RPMI7951 (cell line): ENCODE measurements at regions not wholly inside any gene's neighbourhood (a gene's known extent, or its start where the extent isn't known, plus 50 kb on each side); places are given as distances from the start of the nearest gene placed in this dataset.

Experiments
- DNase-seq: peaks from one replicate; pipeline ENCODE4 v3.0.0-alpha.2; 2012; ENCODE audit warnings: low read depth

DNA sequence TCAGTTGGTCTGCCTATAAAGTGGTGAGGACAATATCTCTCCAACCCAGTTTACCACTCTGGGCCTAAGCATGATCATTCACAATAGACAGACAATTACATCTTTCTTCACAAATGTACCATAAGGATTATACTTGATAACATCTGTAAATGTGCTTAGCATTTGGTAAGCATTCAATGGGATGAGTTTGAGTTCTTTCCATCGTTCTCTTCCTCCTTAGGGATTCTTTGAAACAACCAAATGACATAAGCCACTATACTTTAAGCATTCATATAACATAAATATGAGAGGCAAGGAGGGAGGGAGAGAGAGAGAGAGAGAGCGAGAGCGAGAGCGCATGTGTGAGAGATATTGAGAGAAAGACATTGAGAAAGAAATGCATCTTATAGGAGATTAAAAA lies 303.3 kb upstream of the CBLB start:
- no peak for DNase-seq

DNA sequence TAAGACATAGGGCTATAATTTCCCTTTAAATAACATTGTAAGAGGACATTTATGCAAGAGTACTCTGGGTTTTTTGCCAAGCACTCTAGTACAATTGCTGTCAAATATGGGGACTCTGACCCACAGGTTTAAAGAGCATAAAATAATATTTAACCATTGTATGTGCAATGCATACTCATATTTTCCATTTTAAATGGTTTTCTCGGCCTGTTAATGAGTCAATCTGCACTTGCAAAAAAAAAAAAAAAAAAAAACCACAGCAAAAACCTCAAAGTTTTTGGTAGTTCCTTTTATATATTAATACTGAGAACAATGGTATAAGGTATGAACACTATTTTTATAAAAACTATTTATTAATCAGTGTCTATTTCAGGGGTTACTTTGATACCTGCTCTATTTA lies 304.0 kb upstream of the CBLB start:
- no peak for DNase-seq

DNA sequence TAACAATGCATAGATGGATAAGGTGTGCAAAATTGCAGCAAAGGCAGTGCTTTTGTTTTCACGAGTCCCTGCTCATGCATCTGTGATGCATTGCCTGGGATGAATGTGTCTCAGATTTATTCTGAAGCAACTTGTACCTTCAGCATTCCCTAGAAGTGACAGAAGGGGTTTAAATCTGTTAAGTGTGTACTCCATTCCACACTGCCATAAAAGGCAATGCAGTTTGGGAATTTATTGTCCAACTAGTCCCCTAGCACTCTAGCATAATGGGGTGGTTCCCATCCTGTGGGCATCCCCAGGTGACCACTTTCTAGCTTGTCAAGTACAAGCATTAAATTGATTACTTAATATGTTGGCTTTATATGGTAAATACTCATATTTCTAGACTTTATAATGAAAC lies 306.5 kb upstream of the CBLB start:
- no peak for DNase-seq

GRCh38 chr3:106176734-106177133 lies 307.9 kb upstream of the CBLB start:
- peak; percentile 44 for DNase-seq

DNA sequence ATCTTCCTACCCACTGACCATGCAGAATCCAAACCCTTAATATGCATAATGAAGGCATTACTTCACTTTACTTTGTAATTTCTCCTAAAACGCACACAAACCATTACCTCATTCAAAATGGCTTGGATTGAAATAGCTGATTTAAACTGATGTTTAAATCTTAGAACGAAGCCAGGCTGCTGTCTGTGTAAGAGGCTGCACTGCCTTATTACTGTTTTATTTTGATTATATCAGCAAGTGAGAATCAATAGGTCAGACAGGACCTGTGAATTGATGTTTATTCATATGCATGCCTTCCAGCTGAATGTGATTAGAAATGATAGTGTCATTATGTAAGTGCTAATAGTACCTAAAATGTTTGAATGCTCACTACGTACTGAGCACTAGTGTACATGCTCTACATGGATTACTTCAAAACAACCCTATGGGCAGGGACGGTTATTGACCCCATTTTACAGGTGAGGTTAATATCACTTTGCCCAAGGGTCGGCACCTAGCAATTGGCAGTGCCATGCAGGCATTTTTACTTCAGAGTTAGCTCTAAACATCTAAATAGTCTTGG lies 314.2 kb upstream of the CBLB start:
- DNase-seq: no peak

- DNase-seq: peak; percentile 37
Observed at GRCh38 chr3:106183762-106184391, 315.1 kb upstream of the CBLB start.

DNA sequence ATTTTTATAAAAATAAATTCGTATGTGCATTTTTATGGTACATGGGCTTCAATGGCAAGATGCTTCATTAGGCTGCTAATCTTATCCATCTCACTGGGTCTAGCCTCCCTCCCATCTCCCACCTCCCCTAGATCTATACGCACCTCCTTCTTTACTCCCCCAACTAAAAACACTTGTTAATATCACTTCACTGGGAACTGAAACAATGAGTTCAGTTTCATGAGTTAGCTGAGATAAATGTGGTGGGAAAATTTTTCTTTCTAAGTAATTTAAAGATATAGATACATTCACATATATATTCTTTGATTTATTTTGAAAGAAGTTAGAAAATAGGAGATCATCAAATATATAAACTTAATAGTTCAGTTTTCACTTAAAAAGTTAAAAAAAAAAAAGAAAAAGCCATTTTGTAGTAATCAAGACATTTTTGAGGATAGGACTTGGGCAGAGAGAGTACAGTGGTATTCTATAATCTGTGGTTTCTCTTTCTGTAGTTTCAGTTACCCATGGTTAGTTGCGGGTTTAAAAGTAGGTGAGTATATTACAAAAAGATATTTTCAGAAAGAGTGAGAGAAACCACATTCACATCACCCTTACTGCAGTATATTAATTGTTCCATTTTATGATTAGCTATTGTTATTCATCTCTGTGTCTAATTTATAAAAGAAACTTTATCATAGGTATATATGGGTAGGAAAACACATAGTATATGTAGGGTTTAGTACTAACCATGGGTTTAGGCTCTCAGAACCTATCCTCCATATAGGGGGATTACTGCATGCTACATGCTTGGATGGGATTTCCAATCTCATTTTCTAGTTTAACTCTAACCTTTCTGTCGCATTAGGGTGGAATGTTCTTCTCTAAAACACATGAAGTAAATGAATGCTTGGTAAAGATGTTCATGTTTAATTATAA lies 316.0 kb upstream of the CBLB start:
- DNase-seq: no peak

DNA sequence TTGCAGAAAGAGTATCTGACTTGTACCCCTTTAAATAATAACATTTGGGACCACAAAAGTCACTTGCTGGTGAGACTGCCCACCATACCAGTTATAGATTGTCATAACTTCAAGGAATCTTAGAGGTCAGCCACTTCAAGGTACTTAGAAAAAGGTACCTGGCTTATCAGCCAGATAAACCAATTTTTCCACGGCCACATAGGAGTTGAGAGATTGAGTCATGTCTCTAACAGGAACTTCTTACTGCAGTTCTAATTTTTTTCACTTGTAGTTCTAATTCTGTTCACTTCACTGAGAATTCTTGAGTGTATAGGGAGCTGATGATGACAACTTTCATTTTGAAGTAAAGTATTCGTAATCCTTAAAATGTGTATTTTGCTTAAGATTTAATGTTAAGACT lies 317.1 kb upstream of the CBLB start:
- DNase-seq: no peak

DNA sequence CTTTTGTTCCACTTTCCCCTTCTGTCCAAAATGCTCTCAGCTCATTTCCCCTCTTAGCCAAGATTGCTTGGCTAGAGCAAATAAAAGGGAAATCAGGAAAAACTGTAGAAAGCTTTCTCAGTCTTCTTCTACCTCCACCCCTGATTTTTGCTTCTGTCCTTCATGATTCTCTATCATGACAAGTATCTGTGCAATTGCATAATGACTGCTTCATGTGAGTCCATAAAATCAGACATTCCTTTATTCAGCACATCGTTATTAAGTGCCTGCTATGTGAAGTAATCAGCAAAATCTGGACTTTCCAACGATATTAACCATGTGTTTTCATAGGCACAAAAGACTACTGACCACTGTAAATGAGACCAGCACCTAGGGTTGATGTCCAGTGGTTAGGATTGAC lies 321.5 kb upstream of the CBLB start:
- no peak for DNase-seq

- no peak for DNase-seq
Observed at GRCh38 chr3:106191211-106191610, 322.4 kb upstream of the CBLB start.

- no peak for DNase-seq
Observed at GRCh38 chr3:106191913-106192312, 323.1 kb upstream of the CBLB start.

DNA sequence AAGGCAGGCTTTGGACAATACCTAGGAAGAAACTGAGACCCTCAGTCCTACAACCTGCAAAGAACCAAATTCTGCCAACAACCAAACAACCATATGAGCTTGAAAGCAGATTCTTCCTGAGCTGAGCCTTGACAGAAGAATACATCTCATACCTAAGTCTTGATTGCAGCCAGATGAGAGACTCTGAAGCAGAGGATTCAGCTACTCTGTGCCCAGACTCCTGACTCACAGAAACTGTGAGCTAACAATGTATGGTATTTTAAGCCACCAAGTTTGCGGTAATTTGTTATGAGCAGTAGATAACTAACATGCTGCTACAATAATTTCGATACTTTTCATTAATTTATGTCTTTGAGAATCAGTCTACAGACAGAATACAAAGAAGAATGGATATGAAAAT lies 325.1 kb upstream of the CBLB start:
- DNase-seq: no peak

- no peak for DNase-seq
Observed at GRCh38 chr3:106194726-106195125, 325.9 kb upstream of the CBLB start.

DNA sequence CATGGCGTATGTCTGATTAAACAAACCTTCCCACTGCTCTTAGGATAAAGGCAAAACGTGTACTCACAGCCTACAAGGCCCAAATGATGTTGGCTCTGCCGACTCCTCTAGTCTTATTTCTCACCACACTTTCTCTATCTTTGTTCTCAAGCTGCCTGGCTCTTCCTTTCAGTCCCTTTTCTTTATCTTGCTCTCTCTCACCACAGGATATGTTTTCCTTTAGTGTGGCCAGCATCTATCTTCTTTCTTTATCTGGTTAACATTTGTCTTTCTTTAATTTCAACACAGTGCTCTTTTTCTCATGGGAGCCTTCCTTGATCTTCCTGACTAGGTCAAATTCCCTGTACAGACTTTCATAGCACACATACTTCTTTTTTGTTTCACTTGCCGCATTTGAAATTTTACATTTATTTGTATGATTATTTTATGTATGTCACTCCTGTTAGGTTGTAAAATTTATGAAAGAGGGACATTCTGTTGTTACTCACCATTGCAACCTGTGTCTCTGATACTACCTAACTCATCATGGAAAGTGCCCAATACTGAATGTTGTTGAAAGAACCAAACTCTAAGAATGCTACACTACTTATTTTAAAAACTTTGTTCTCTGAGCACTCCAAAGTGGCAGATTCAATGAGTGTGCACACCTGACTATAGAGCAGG lies 328.9 kb upstream of the CBLB start:
- no peak for DNase-seq

DNA sequence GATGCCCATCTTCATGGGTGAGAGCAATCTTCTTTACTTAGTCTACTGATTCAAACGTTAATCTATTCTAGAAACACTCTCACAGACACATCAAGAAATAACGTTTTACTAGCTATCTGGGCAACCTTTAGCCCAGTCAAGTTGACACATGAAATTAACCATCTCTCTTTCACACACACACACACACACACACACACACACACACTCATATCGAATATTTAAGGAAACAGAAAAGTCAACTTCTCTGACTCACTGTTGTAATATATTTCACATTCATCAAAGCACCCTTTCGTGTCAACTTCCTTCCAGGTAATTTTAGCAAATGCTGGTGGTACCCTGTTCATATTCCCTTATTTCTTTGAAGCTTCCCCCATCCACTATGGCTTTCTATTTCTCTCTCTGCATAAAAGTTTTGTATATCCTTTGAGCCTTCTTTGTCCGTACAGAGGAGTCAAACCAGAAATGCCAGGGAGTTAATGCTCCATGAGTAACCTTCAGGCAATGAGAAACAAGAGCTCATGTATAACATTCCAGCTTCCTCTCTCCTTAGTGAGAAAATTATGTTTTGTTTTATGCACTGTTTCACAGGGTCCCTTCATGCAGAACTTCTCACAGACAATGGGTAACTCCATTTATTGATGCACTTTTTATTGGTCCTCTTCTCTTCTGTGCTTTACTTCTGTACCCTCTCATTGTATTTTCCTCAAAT lies 335.5 kb upstream of the CBLB start:
- DNase-seq: no peak

DNA sequence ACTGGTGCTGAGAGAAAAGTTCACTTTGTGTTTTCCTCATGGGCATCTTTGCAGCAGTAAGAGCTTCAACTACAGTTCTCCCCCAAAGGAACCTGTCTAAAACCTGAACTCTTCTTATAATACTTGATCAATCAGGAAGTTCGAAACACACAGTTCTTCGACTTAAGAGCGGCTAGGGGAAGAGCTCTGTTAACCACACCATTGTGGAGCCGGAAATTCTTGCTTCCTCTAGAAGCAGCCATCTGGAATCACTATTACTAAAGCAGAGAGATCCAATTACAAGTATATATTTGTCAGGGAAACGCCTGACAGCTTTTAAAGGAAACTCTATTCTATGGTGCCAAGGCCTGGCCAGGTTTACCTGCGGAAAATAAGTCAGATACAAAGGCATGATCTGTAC lies 337.3 kb upstream of the CBLB start:
- DNase-seq: peak; percentile 69

GRCh38 chr3:106206613-106207012 lies 337.8 kb upstream of the CBLB start:
- DNase-seq: no peak

DNA sequence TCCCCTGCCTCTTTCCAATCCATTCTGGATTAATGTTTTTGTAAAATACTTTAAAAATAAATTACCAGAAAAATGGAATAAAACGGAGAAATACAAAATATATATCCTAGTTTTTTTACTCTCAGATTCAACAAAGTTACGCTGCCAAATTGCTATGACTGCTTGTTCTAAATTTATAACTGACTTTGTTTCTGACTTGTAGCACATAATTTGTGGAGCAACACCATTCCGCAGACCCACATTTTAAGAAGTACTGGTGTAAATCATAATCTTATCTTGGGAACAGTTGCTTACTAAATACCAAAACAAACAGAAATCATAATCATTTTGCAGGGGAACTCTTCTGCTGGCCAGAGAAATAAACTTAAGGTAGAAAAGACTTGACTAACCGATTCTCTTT lies 339.4 kb upstream of the CBLB start:
- DNase-seq: no peak

- DNase-seq: no peak
Observed at GRCh38 chr3:106208967-106209366, 340.2 kb upstream of the CBLB start.

DNA sequence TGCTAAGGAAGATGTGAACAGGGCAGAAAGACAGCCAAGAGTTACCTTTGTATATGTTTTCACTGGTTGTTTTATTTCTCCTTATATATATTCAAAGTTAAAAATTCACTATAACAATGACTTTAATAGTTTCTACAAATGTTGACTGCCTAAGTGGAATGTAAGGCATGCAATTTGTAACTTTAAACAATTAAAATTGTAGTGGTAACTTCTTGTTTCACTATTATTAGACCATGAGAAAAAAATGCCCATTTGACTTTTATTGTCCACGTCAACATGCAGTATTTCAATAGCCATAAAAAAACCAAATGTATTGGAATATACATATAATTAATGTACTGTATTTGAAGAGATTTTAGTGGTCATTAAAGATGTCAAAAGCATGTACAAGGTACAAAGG lies 340.7 kb upstream of the CBLB start:
- no peak for DNase-seq

DNA sequence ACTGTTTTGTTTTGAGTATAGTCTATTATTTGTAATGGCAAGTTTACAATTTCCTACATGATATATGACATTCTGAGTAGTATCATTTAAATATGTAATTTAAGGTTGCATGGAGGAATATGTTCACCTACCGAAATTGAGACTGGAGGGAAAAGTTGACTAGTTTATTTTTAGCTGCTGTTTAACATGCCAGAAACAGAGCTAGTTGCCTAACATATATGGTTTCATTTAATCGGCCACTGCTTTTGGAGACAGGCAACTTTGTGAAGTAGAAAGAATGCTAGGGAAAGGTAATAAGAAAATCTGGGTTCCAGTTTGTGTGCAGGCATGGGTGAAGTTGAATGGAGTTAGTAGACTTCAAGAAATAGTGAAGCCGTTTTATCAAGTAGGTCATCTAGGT lies 342.1 kb upstream of the CBLB start:
- DNase-seq: no peak

- no peak for DNase-seq
Observed at GRCh38 chr3:106212665-106213222, 343.9 kb upstream of the CBLB start.
